GM18502 (cell line): ENCODE measurements at regions not wholly inside any gene's neighbourhood (a gene's known extent, or its start where the extent isn't known, plus 50 kb on each side); places are given as distances from the start of the nearest gene placed in this dataset.

ENCODE experiments used
- ATAC-seq: cut with Tn5 transposase; IDR thresholded peaks from one replicate; pipeline ENCODE4 v1.9.1; 2021; ENCODE audit warnings: mild to moderate bottlenecking; ENCODE audit not compliant: unreplicated experiment, poor library complexity

DNA sequence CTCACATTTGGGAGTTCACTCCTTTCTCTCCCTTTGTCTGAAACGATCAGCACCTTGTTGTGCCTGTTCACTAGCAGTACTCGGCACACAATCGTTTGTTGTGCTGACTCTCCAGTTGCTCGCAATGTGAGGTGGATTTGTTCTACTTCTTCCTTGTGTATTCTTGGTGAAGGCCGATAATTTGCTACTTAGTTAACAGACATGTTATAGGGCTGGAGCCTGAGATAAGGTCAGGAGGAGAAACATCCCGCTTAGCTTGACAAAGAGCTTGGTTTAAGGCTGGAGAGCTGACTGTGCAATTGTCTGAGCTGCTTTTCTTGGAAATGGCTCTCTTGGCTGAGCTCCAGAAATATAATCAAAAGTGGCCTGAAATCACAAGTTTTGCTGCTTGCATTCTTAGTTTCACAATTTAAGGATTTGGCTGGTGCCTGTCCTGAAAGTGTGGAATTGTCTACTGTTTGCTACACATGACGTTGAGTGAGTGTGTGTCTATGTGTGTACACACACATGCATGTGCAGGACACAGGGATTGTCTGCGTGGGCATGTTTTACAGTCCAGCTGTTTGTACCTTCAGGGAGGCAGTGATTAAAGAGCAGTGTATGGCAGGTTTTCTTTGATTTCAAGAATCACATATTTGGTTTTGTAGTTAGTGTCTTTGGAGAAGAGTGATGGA, 77.7 kb downstream of the ARF6 start:
- ATAC-seq = peak; percentile 21

DNA sequence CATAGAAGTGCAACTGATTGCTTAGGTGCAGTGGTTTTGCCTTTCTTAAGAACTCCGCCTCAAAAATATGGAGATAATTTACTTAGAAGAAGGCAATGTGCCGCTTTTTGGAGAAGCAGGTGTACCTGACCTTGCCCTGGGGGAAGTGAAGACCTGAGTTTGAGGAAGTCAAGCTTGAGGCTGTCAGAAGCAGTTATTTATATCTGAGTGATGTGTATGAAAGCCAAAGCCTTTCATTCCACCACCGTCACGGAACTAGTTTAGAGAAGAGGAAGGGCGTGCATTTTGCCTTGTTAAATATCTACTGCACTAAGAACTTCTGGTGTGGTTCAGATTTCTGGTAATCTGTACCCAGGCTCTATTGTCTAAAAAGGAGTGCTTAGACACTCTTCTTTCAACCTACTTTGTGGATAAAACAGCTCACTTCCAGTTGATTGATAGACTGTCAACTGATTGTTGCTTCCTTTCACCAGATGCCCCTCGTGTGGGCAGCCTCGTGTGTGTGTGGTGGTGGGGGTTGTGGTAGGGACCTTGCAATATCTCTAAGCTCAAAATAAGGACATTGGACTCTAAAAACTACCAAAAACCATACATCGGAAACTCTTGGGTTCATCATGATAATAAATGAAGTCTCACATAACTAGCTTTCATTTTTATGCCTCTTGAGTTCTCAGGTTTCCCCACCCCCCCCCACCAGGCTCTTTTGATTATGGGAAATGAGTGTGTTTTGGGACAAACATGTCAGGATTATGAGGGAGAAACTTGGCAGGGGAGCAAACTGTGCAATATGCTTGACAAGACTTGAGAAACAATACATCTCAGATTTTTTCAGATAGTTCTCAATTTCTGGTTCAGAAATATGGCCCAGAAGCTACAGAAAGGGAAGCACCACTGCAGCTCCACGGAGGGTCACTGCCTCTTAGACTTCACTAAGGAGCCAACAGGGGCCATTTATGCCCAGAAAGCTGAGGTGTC, 78.6 kb downstream of the ARF6 start:
- ATAC-seq = peak; percentile 93

DNA sequence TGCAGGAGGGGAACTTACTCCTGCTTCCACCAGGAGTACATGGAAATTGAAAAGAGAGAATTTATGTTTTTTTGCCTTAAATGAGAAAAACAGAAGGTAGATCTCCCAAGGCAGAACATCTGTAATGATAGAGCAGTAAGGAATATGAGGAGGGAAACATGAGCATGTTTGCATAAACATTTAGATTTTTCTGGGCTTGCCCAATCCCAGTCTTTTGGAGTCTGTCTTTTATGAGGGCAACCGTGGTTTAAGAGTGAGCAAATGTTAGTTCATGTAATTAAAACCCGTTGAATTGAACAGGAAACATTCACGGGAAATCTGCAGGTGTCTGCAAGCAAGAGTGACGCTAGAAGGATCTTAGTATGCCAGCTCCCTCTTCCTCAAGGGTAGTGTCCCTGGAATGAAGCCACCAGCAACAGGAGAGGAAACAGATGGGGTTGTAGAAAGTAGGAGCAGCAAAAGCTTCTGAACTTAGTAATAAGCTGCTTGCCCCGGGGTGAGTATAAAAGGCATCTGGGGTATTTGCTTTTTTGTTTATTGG, 79.3 kb downstream of the ARF6 start:
- no peak for ATAC-seq

DNA sequence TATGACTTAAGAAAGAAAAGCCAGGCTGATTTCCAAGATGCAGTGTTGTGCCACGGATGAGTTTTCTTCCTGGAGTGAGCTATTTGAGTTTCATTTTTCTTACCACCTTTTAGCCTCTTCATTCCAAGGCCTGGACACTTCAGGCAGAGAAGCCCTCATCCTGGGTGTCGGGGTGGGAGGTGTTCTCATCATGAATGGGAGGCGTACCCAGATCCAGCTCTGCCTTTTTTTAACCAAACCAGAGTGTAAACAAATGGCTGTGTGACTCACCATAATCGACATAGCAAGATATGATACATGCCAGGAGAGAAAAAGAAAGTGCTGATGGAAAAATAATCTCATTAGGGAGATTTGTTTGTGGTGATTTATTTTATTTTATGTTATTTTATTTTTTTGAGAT, 79.9 kb downstream of the ARF6 start:
- no peak for ATAC-seq

DNA sequence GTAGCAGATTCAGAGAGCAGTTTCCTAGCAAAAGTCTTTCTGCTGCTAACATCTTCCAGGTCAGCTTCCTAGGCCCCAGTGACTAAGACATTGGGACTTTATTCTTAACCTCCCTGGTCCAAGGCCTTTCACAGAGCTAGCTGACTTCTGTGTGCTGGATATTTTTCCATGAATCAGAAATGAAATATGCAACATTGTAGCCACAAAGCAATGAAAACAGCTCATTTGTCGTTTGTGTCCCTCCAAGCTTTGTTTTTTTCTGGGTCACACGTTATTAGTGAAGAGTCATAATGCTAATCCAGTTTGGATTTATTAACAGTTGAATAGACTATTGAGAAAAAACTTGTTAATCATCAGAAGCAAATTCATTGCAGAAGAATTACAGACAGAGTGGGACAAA, 82.4 kb downstream of the ARF6 start:
- no peak for ATAC-seq

DNA sequence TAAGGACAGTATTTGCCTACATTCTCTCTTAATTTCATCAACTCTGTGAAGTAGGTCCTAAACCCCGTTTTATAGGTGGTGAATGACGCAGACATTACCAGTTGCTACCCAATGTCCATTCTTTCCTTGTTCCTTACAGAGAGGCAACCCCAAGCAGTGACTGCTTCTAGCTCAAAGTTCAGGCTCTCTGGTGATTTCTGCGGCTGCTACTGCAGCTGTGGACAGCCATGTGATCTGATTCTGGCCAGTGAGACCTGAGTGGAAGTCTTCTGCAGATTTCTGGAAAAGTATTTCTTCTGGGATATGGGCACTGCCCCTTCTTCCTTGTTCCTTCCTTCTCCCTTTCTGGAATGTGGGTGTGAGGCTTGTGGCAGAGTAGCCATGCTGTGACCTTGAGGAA, 82.9 kb downstream of the ARF6 start:
- ATAC-seq = no peak

DNA sequence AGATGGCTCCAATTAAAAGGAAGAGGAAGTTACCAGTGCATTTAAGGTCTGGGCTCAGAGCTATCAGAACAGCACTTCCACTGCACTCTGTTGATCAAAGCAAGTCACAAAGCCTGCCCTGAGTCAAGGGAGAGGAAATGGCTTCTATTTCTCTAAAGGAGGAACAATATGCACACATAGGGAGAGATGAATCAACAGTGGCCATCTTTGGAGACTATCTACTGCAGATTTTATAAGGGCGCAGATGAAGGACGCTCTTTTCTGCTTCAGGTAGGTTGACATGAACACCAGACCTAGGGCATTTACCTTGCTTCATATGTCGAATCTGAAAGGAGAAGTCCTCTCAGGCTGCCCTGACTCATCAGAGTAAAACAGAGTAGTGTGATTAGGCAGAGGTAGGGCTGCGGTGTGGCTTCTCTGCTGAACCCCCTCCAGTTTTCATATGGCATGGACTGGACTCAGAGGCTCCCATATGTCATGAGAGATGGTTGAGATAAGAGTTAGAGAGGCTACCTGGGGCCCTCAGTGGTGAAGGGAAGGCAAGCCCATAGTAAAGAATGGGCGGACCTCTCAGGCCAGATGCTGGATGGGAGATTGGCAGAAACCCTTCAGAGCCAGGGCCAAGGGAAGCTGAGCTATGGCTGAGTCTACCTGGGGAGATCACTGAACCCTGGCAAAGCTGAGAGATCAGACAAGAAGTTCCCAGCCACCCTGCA, 84.4 kb downstream of the ARF6 start:
- ATAC-seq = peak; percentile 88

DNA sequence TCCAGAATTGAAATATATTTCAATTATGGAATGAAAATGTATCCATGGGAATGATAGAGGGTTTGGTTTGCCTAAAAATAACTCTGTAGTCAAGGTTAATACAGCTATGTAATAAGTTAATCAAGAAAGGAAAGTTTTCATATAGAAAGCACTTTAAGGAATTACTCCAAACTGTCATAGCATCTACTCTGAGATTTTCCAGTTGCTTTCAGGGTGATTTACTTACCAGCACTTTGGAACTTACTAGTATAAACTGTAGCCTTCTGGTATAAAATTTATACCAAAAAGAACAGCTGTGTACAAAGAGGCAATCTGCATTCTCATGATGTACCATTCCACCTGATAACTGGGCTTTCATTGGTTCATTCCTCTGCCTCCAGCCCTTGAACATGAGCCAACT, 87.1 kb downstream of the ARF6 start:
- ATAC-seq = no peak

DNA sequence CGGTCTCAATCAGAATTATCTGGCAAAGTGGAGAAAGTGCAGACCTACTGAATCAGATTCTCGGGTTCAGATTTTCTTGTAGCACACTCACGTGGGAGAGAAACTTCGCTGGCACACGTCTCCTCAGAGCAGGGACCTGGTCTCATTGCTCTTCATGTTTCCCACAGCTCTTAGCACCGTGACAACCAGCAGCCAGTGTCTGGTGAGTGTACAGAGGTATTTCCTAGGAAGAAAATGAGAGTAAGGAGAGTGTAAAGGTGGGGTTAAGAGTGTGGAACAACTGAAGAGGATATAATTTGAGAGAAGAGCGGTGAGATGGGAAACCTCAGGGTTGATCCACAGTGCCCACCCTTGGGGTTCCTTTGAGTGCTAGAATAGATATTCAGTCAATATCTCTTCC, 89.2 kb downstream of the ARF6 start:
- ATAC-seq = no peak

DNA sequence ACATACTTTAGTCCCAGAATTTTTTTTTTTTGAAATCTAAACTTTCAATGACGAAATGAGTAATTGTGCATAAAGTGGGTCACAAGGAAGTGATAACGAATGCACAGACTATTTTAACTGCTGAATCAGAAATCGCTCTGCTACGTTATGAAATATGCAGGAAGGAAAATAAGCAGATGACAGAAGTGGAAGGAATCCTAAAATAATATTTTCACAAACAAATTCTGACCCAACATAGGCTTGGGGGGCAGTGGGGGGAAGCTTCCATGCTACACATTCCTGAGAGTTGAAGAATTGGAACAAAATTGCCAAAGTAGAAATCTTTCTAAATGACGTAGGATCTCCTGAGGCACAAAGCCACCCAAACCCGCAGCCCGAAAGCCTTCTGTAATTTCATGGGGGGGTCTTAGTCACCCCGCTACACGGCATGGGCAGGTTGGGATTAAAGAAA, 89.6 kb downstream of the ARF6 start:
- no peak for ATAC-seq

DNA sequence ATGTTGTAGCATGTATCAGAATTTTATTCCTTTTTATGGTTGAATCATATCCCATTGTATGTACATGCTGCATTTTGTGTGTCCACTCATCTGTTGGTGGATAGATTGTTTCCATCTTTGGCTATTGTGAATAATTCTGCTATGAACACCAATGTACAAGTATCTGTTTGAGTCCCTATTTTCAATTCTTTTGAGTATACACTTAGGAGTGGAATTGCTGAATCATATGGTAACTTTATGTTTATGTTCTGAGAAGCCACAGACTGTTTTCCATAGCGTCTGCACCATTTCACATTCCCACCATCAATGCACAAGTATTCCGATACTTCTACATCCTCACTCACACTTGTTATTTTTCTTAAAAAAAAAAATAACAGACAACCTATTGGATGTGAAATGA, 91.5 kb downstream of the ARF6 start:
- no peak for ATAC-seq

DNA sequence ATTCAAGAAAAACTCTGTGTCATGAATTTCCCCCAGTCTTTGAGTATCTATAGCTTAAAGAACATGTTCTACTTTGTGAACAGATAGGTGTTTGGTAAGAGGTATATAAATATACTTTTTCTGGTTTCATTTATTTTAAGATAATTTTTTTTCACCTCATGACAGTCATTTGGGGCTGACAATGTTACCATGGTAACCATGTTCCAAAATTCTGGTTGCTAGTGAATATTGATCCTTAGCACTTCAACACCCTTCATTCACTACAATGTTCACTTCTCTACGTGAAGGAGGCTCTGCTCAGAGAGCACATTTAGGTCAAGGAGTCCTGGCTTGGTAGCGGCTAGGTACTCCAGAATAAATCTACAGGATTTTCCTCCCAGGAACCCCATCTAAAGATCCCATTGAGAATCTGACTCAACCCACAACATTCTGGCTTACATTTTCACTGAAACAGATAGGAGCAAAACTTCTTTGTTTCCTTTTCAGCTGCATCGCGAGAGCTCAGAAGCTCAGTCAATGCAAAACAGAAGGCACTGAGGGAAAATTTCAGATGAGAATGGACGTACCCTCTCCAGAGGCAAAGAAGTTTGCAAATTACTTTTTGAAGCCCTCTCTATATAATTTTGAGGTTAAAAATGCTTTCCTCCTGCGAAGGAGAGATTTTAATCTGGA, 93.6 kb downstream of the ARF6 start:
- ATAC-seq = no peak

DNA sequence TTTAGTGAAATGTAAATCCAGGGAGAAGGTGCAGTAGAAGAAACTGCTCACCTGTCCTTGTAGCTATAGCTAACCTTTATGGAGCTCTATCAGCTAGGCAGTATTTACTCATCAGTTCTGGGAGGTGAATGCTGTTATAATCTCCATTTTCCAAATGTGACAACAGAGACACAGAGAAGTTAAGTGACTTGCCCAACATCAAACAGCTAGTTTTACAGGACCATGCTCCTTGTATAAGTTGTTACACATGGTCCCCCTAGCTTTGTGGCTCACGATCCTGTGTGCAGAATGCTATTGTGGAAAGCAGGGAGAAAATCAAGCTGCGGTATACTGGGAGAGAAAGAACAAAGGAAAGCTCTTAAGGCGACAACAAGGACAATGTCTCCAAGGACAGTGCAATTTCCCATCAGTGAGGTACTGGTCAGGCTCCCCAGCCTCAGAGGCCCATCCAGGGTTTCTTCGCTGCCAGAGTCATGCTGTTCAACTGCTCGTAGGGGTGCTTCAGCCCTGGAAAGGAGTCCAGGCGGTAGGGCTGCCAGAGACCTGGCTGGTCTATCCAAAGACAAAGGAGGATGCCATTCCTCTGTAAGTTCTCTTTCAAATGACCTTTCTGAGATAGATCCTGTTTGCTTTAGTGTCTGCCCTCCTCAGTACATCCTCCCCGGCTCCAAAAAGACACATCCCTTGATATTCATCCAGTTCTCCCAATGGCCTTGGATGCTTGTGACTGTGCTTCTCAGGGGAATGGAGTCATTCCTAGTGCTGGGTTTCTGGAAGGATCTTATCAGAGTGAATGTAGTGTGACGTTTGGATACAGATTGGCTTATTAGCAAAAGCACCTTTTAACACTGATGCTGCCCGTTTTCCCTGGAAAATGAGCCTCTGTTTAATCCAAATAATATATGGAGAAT, 95.5 kb downstream of the ARF6 start:
- no peak for ATAC-seq

DNA sequence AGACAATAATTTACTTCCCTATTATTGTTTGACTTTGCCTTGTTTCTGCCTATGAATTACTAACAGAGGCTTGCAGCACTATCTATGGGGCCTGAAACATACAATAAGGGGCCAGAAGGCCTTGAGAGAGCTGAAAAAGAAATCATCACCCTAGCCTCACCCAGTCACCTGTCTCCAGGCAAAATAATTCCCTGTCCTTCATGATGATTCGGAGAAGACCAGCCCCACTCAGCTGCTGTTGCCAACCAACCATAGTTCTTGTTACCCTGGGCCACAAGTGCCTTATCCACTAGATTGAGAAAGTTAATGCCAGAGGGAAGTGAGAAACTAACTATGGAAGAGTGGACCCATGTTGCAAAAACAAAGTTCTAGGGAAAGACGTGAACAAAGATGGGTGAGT, 97.1 kb downstream of the ARF6 start:
- ATAC-seq = no peak

DNA sequence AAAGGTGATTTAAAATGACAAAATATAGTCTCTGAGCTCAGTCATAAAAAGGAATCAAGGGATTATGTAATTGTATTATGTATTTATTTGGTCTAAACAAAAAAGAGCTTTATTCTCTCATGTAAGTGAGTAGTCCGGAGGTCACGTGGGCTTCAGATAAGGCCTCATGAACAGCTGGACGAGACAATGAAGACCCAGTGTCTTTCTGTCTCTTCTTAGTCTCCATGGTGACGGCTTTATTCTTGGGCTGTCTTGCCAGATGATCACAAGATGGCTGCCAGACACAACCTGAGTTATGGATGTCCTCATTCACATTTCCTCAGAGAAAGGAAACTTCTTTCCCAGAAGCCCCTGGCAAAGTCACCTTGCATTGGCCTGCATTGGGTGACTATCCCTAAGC, 98.6 kb downstream of the ARF6 start:
- ATAC-seq = no peak

DNA sequence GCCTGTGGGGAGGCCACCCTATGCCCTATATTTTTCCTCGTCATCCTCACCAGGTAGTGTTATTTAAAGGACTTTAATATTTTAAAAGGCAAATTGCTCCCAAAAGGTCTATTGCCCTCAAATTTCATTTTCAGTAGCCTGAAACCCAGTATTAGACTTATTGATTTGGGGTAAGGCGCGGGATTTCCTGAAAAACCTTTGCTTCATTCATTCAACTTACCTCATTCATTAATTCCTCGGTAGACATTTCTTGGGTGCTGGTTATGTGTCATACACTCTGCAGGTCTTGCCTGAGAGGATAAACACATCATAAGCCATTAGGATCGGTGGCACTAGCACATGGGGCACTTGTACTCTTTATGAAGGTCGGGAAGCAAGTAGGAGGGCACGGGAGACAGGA, 99.2 kb downstream of the ARF6 start:
- ATAC-seq = no peak

DNA sequence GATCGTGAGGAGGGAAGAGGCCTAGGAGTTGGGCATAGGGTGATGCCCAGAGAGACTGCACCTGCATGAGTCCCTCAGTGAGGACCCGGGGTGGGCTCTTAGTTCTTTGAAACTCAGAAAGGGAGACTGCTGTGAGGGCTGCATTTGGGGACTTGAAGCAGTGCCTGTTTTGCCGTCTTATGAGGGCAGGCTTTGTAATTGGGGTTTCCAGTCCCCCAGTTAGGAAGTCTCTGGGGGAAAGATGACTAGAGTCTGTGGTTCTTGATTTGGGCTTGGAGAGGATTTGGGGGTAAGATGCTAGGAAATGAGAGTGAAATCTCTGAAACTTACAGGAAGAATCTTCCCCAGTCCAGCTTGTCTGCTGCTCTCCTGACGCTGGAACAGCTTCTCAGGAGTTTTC, 99.6 kb downstream of the ARF6 start:
- ATAC-seq = peak; percentile 19

DNA sequence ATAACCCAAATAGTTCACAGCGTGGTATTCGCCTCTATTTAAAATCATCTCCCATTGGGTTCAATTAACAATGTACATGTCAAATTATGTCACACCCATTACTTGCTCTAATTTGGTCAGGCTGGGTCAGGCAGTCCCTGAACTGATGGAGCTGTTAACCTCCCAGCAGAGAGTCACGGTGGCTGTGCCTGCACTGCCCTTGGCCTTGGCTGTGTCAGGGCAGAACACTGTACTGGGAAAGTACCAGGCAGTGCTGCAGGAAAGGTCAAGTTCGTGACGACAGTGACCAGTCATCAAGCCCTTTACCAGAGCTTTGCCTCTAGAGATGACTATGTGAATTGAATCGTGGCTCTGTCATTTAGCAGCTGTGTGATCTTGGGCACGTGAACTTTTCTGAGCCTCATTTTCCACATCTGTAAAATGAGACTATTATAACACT, 100.0 kb downstream of the ARF6 start:
- ATAC-seq = peak; percentile 94

DNA sequence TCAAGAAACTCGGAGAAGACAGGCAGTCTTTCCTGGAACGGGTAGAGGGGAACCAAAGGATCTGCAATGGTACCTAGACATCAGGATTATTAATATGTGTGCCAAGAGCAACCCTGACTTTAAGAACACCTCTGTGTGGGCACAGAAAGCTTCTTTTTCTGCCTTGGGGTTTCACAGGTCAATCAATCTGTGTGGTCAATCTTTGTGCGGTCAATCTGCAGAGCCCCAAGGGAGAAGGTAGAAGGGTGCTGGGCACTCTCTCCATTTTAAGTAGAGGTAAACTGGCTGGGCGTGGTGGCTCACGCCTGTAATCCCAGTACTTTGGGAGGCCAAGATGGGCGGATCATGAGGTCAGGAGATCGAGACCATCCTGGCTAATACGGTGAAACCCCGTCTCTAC, 100.7 kb downstream of the ARF6 start:
- no peak for ATAC-seq
